ENCODE measurements at regions not wholly inside any gene's neighbourhood (a gene's known extent, or its start where the extent isn't known, plus 50 kb on each side); places are given as distances from the start of the nearest gene placed in this dataset.

- no peak for TF ChIP-seq CTCF (IDR thresholded peaks at IDR 0.05)
- no peak for TF ChIP-seq EZH2 (IDR thresholded peaks at IDR 0.05)
These were observed 119.7 kb downstream of the FAM174A start for GRCh38 chr5:100654895-100655294.

All from neural progenitor cell (in vitro differentiated cells).